ENCODE measurements at regions not wholly inside any gene's neighbourhood (a gene's known extent, or its start where the extent isn't known, plus 50 kb on each side); places are given as distances from the start of the nearest gene placed in this dataset.
"Not testable (repeated sequence)": the region's sequence is repeated elsewhere in the genome, so short reads cannot be mapped to it uniquely, and the experiment has no call there.

GRCh38 chr1:195748969-195749368 lies 859.3 kb downstream of the KCNT2 start:
- in situ Hi-C loops (cut with MboI; ENCODE audit: low sequenced_read_pairs): no loop called here
- H3K4me1 ChIP-seq: peaks cover 10% of the 10 kb centered on the region
- H3K36me3 ChIP-seq (replicated peaks): no peaks in the 10 kb centered on the region
- no peaks in the 10 kb centered on the region for H3K27me3 ChIP-seq (ENCODE audit: low read depth)
- no peak overlapping the region for H3K4me3 ChIP-seq
- no peak for DNase-seq (ENCODE audit: low spot score in 2 of 2)
- no peaks in the 10 kb centered on the region; the same call in 1 of the 2 replicates for H3K9me3 ChIP-seq

- in situ Hi-C loops (cut with MboI; ENCODE audit: low sequenced_read_pairs): no loop called here
Measured at GRCh38 chr1:195745189-195746010, 862.8 kb downstream of the KCNT2 start.

GRCh38 chr1:195744256-195744655 lies 864.0 kb downstream of the KCNT2 start:
- no peaks in the 10 kb centered on the region for H3K27me3 ChIP-seq (ENCODE audit: low read depth)
- in situ Hi-C loops (cut with MboI; ENCODE audit: low sequenced_read_pairs): no loop called here
- no peak for DNase-seq (ENCODE audit: low spot score in 2 of 2)
- peaks cover 13% of the 10 kb centered on the region for H3K4me1 ChIP-seq
- H3K9me3 ChIP-seq: no peaks in the 10 kb centered on the region; the same call in 1 of the 2 replicates
- no peaks in the 10 kb centered on the region for H3K36me3 ChIP-seq (replicated peaks)
- no peak overlapping the region for H3K4me3 ChIP-seq

More at GRCh38 chr1:195745189-195746010, 862.8 kb downstream of the KCNT2 start:
- Histone ChIP-seq H3K4me1 (peaks cover 13% of the 10 kb centered on the region), H3K36me3 (replicated peaks) (no peaks in the 10 kb centered on the region), H3K9me3 (no peaks in the 10 kb centered on the region; the same call in 1 of the 2 replicates), H3K27me3 (ENCODE audit: low read depth) (no peaks in the 10 kb centered on the region), H3K4me3 (no peak overlapping the region)
- peak; percentile 51 to 96 for DNase-seq (ENCODE audit: low spot score in 2 of 2)

GRCh38 chr1:195740862-195741261 lies 867.4 kb downstream of the KCNT2 start:
- H3K9me3 ChIP-seq: no peaks in the 10 kb centered on the region; the same call in 1 of the 2 replicates
- in situ Hi-C loops (cut with MboI; ENCODE audit: low sequenced_read_pairs): no loop called here
- H3K4me3 ChIP-seq: no peak overlapping the region
- H3K4me1 ChIP-seq: peaks cover 10% of the 10 kb centered on the region
- H3K36me3 ChIP-seq (replicated peaks): no peaks in the 10 kb centered on the region
- H3K27me3 ChIP-seq (ENCODE audit: low read depth): no peaks in the 10 kb centered on the region
- no peak for DNase-seq (ENCODE audit: low spot score in 2 of 2)

GRCh38 chr1:195738966-195739650 lies 869.1 kb downstream of the KCNT2 start:
- Histone ChIP-seq H3K9me3 (no peaks in the 10 kb centered on the region), H3K36me3 (replicated peaks) (no peaks in the 10 kb centered on the region), H3K4me3 (no peak overlapping the region), H3K4me1 (peaks cover 3% of the 10 kb centered on the region), H3K27me3 (ENCODE audit: low read depth) (no peaks in the 10 kb centered on the region)
- DNase-seq (ENCODE audit: low spot score in 2 of 2): peak in 1 of 2 experiments; percentile 14
- in situ Hi-C loops (cut with MboI; ENCODE audit: low sequenced_read_pairs): no loop called here

- Histone ChIP-seq H3K9me3 (no peaks in the 10 kb centered on the region), H3K27me3 (ENCODE audit: low read depth) (no peaks in the 10 kb centered on the region), H3K4me1 (no peaks in the 10 kb centered on the region; the same call in none of the 2 replicates), H3K36me3 (replicated peaks) (no peaks in the 10 kb centered on the region), H3K4me3 (no peak overlapping the region)
- in situ Hi-C loops (cut with MboI; ENCODE audit: low sequenced_read_pairs): no loop called here
- DNase-seq (ENCODE audit: low spot score in 2 of 2): no peak
Measured at GRCh38 chr1:195735140-195735539, 873.1 kb downstream of the KCNT2 start.

- H3K36me3 ChIP-seq (replicated peaks): no peaks in the 10 kb centered on the region
- no peaks in the 10 kb centered on the region for H3K27me3 ChIP-seq (ENCODE audit: low read depth)
- no peaks in the 10 kb centered on the region; the same call in 1 of the 2 replicates for H3K4me1 ChIP-seq
- in situ Hi-C loops (cut with MboI; ENCODE audit: low sequenced_read_pairs): no loop called here
- H3K9me3 ChIP-seq: no peaks in the 10 kb centered on the region
- no peak overlapping the region for H3K4me3 ChIP-seq
- DNase-seq (ENCODE audit: low spot score in 2 of 2): peak; percentile 54 to 61
Measured at GRCh38 chr1:195733826-195734225, 874.4 kb downstream of the KCNT2 start.

DNA sequence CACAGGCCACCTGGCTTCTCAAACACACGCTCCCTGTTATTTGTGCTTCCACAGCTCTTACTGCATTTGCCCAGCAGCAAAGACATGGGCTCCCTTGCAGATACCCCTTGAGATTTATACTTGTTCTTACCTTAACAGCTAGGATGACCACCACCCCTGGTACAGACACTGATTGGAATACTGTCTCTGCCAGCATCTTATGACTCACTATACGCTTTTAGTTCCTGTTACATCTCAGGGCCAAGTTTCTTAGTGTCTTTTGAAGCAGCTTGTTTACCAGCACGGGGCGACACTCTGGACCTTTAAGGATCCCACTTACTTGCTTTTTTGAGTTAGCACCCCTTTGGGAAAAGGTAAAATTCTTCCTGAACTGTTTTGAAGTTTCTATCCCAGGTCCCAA lies 874.8 kb downstream of the KCNT2 start:
- in situ Hi-C loops (cut with MboI; ENCODE audit: low sequenced_read_pairs): no loop called here
- H3K4me1 ChIP-seq: no peaks in the 10 kb centered on the region; the same call in 1 of the 2 replicates
- H3K4me3 ChIP-seq: no peak overlapping the region
- H3K9me3 ChIP-seq: no peaks in the 10 kb centered on the region
- no peak for DNase-seq (ENCODE audit: low spot score in 2 of 2)
- no peaks in the 10 kb centered on the region for H3K36me3 ChIP-seq (replicated peaks)
- no peaks in the 10 kb centered on the region for H3K27me3 ChIP-seq (ENCODE audit: low read depth)

DNA sequence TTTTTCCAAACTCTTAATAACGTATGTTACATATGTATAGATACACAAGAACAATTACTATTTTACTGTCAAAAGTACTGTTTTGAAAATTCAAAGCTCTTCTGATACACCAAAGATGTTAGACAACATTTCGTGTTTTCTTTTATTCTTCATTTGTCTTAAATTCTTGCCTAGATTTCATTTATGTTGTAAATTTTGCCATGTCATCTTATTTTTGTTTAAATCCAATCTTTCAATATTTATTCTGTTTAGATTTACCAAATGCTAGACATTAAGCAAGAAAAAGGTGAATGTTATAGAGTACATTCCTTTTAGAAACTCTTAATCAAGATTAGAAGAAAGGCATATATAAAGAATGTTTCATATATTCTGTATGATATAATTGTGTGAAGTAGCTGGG lies 876.9 kb downstream of the KCNT2 start:
- Histone ChIP-seq H3K4me1 (no peaks in the 10 kb centered on the region; the same call in 1 of the 2 replicates), H3K9me3 (no peaks in the 10 kb centered on the region), H3K27me3 (ENCODE audit: low read depth) (no peaks in the 10 kb centered on the region), H3K4me3 (no peak overlapping the region), H3K36me3 (replicated peaks) (no peaks in the 10 kb centered on the region)
- DNase-seq (ENCODE audit: low spot score in 2 of 2): no peak
- in situ Hi-C loops (cut with MboI; ENCODE audit: low sequenced_read_pairs): no loop called here

DNA sequence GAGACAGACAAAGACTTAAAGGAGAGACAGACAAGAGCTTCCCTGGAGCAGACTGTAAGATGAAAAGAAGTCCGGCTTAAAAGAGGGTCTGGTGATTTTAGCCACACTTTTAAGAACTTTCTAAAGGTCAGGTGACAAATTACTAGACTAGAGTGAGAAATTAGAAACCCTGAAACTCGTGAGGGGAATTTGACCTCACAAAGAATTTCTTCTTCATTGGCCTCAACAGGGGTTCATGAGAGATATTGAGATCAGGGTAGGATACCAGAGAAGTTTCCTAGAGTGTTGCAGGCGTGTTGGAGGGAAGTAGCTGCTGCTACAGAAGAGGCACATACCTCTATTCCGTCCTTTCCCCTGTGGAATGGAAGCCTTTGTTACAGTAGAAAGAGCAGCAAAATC lies 884.4 kb downstream of the KCNT2 start:
- no peaks in the 10 kb centered on the region for H3K36me3 ChIP-seq (replicated peaks)
- DNase-seq (ENCODE audit: low spot score in 2 of 2): no peak
- in situ Hi-C loops (cut with MboI; ENCODE audit: low sequenced_read_pairs): no loop called here
- no peaks in the 10 kb centered on the region for H3K27me3 ChIP-seq (ENCODE audit: low read depth)
- H3K4me1 ChIP-seq: no peaks in the 10 kb centered on the region
- no peak overlapping the region for H3K4me3 ChIP-seq
- H3K9me3 ChIP-seq: no peaks in the 10 kb centered on the region

GRCh38 chr1:195722852-195723795 lies 885.1 kb downstream of the KCNT2 start:
- H3K27me3 ChIP-seq (ENCODE audit: low read depth); DNase-seq (ENCODE audit: low spot score in 2 of 2); in situ Hi-C loops (cut with MboI; ENCODE audit: low sequenced_read_pairs); H3K4me3 ChIP-seq; H3K36me3 ChIP-seq (replicated peaks); H3K4me1 ChIP-seq; H3K9me3 ChIP-seq: not testable (repeated sequence)

- H3K4me3 ChIP-seq; H3K9me3 ChIP-seq; DNase-seq (ENCODE audit: low spot score in 2 of 2); H3K27me3 ChIP-seq (ENCODE audit: low read depth); H3K36me3 ChIP-seq (replicated peaks); in situ Hi-C loops (cut with MboI; ENCODE audit: low sequenced_read_pairs); H3K4me1 ChIP-seq: not testable (repeated sequence)
Measured at GRCh38 chr1:195722146-195722545, 886.1 kb downstream of the KCNT2 start.

DNA sequence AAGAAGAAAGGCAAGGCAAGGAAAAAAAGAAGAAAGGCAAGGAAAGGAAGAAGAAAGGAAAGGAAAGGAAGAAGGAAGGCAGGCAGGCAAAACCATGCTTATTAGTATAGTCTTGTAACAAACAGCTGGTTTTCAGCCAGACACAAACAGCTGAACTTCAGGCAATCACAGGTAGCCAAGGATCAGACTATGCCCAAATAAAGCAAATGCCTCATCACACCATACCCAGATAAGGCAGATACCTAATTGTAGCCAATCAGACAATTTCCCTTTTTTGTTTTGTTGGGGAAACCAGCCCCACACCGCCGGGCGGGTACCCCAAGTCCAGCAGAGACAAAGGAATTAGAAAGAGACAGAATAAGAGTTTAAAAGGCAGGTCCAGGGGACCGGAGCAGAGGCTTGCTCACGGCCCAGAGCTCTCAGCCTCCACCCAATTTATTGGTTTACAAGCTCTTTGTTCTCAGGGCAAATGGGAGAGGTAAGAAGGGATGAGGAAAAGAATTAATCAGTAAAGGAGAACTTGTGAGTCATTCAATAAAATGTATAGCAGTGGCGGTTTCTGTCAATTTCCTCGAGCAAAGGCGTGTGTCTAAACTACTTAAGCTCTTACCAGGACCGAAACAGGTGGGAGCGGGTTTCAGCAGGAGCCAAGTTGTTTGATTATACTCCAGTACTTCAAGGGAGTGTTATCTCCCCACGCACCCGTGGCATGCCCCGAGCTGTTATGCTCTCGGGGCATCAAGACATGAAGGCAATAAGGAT lies 886.8 kb downstream of the KCNT2 start:
- H3K36me3 ChIP-seq (replicated peaks): no peaks in the 10 kb centered on the region
- in situ Hi-C loops (cut with MboI; ENCODE audit: low sequenced_read_pairs): no loop called here
- H3K27me3 ChIP-seq (ENCODE audit: low read depth): no peaks in the 10 kb centered on the region
- DNase-seq (ENCODE audit: low spot score in 2 of 2): no peak
- no peak overlapping the region for H3K4me3 ChIP-seq
- no peaks in the 10 kb centered on the region for H3K4me1 ChIP-seq
- H3K9me3 ChIP-seq: no peaks in the 10 kb centered on the region
